Activated CD8-positive, alpha-beta memory T cell treated with anti-CD3 and anti-CD28 coated beads, Interleukin-2, amount 50 U/mL, for 4 hours (primary cell): ENCODE measurements at regions not wholly inside any gene's neighbourhood (a gene's known extent, or its start where the extent isn't known, plus 50 kb on each side); places are given as distances from the start of the nearest gene placed in this dataset.

ENCODE experiments used
- DNase-seq: peaks from one replicate; pipeline ENCODE4 v3.0.0-alpha.2; 2020

DNA sequence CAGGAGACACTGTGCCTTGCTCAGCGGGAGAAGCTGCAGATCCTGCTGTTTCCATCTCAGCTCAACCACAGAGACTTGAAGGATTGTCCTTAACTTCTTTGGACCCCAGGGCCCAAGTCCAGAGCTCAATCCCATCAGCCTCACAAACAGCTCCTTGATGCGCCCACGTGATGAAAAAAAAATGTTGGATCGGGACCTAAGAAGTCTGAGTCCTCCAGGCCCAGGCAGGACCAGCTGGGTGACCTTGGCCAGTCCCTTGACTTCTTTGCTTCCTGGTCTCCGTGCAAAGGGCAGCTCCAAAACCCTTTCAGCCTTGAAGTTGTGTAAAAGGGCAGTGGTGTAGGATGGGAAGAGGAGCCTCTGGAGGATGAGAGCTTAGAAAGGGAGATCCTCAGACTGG, 175.5 kb downstream of the ZFP36L2 start:
- no peak for DNase-seq

DNA sequence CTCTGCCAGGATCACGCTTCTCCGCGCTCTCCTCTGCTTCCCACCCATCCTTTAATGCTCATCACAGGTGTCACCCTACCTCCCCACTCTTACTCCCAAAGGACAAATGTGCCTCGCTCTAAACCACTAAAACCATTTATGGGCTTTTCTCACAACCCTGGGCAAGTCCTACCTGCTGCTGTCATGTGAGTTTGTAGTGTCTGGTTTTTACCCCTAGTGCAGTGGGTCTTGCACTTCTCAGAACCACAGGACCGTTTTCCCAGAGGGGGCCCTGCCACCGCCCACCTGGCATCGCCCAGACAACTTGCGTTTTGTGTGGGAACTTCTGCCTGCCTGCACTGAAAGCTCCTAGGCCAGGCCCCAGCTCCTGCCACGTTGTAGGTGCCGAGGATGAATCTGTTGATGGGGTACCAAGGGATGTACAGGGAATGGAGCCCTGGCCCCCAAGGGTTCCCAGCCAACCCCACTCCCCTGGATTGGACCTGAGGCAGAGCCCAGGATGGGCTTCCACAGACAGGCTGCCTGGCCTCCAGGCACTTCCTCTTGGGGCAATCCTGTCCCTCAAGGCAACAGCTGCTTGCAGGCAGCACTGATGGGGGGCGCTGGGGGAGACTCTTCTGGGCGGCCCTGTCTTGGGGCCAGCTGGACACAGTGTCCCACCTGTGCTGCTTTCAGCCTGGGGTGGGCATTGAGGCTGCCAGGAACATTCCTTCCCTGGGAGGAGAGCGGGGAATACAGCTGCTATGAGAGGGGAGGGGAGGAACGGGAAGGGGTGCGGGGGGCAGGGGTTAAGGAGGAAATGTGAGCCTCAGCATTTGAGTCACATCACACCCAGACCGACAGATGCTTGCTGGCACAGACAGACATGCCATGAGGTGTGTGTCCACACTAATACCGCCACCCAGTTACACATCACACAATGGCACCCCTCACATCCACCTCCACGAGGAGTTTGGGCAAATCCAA, 176.3 kb downstream of the ZFP36L2 start:
- no peak for DNase-seq

DNA sequence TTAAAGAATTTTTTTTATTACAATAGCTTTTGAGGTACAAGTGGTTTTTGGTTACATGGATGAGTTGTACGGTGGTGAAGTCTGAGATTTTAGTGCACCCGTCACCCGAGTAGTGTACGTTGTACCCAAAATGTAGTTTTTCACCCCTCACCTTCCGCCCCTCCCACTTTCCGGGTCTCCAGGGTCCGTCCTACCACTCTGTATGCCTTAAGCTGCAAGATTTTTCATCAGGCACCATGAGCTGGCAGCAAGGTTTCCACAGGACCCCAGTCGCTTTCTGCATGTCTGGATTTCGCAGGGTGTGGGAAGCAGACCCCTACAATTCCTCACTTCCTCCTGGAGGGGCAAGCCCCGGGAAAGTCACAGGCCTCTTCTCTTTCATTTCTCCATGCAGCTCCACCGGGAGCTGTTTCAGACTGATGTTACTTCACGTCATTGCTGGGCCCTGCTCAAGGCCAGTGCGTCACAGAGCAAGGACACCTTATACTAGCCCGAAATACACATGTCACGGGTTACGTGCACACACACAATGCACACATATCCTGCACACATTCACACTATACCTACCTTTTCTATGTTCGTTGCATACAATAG, 179.1 kb downstream of the ZFP36L2 start:
- no peak for DNase-seq

DNA sequence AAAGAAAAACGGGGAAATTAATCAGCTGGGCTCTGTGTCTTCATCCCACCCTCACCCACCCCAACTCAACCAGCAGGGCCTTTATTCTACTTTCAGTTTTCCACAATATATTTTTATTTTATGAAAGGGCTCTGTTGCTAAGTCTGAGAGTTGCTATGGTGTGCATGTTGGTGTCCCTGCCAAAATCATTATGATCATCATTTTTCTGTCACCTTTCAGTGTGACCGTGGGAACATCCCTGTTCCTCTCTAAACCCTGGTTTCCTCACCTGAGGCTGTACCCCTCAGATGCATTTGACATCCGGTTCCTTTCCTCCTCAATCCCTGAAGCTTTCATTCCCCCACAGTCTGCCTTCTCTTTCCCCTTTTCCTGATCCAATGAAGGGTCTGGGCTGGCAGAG, 180.5 kb downstream of the ZFP36L2 start:
- no peak for DNase-seq

DNA sequence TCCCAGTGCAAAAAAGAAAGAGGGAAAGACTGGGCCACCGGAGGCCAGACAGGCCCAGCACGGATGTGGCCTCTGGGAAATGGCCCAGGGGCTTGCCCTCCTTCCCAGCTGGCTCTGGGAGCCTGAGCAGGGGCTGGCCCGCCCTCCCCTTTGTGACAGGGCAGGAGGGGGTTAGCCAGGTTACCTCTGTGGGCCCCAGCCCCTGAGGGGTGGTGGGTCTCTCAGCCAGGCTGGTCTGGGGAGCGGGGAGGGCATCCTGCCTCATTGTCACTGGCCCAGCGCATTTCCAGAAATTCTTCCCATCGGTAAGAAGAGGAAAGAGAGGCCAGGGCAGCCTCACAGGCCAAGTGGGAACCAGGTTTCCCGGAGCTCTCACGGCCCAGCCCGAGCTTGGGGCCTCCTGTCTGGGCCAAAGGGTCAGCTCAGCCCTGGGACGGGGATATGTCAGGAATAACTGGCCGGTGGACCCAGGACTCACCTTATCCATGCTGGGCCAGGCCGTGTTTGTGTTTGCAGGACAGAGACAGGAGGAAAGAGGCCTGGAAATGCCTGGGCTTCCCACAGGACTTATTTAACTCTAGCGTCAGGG, 182.2 kb downstream of the ZFP36L2 start:
- DNase-seq: no peak

DNA sequence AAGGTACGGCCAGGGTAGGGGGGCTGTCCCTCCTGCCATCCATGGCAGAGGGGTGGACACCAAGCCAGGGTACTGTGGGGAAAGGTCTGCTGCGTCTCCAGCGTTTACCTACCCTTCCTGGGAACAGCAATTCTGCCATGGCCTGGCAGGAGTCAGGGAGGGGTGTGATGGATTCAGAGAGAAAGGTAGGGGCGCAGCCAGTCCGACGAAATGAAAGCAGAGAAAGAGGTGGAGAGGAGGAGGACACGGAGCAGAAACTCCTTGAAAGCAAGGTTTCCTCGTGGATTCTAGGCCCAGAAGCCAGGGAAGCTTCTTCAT, 182.9 kb downstream of the ZFP36L2 start:
- no peak for DNase-seq

DNA sequence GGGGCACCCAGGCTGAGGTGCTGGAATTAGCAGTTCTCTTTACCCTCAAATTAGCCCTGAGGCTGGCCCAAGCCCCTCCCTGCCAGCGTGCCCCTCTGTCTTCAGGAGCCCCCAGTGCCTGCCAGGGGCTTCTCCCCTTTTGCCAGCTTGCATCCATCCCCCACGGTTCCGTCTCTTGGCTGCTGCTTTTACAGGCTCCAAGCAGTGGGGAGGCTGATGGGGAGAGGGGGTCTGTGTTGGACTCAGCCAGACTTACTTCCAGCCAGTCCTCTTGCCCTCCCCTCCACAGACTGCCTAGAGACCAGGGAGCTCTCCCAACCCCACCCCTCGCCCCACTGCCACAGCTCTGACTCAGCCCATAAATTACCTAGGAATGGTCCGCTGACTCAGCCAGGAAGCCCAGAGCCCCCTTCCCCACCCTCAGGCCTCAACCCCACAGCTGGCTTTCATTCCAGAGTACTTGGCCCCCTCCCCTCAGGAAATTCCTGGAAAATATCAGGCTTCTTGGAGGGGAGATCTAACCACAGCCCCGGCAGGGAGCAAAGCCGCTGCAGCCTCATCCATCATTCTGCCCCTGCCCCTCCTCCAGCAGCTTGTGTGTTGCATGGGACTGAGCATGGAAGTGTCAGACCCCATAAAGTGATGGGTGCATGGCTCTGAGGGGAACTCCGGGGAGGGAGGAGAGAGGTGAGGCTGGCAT, 184.6 kb downstream of the ZFP36L2 start:
- no peak for DNase-seq

DNA sequence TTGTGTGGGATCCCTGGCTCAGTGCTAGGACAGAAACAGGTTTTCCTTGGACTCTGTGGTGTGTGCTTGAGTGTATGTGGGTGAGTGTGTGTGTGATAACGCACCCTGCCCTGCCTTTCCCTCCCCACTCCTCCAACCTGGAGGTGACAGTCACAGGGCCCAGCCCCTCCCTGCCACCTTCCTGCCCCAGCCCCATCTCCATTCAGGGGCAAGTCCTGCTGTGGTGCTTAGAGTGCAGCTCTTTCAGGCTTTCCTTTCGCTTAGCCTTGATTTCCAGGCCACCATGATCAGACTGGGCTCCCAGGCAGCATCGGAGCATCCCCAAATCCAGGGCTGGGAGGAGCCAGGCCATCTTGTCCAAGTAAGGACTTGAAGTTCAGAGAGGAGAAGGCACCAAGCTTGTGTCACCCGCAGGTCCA, 185.2 kb downstream of the ZFP36L2 start:
- no peak for DNase-seq

DNA sequence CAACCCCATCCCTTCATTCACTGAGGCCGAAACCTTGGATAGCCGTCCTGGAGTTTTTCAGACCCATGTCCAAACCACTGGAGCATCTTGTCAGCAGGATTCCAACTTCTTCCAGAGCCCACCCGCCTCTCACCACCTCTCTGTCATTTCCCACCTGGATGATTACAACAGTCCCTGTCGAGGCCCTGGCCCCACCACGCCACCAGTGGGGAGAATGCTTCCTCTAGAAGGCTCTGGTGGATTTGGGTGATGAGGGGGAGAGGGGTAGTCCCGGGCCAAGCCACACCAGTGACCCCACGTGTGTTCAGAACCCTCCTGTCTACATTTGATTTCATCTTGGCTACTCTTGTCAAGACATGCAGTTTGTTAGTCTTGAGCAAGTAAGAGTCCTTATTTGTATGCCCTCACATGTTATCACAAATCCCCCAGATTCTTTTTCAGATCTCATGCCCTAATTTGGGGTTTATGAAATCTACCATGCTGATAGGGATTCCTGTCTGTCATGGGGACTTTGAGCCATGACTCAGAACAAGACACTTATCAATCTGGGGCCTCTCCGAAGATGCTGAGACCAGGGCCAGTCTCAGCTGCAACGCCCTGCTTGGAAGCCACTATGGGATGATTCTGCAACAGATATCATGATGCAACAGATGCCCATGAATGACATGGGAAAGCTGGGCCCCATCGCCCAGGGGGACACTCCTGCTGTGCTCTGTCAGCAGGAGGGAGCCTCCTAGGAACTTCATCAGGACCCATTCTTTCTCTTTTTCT, 186.1 kb downstream of the ZFP36L2 start:
- DNase-seq: no peak

DNA sequence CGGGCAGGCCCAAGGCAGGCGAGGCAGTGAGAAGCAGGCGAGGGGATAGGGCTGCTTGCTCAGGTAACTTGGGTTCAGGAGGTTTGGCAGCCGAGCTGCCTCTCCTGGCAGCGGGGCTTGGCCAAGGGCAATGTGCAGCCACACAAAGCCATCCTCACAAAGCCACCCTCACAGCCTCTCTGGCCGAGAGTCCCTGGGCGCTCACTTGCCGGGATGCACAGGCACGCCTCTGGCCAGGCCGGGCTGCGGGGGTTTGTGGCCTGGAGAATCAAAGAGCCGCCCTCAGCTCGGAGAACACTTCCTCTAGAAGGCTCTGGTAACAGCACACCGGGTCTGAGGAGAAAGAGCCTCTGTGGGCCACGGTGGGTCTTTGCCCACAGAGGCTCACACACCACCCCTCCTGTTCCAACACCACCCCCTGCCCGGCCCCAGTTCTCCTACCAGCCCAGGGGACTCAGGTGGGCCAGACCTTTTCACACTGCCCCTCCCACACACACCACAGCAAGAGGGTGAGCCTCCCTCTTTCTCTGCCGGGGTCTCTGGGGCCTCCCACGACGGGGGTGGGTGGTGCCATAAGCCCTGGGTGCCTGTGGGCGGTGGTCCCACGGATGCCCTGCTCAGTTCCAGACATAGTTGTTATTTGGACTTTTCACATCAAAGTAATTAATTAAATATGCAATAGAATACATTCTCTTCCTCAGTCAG, 186.9 kb downstream of the ZFP36L2 start:
- DNase-seq: no peak

DNA sequence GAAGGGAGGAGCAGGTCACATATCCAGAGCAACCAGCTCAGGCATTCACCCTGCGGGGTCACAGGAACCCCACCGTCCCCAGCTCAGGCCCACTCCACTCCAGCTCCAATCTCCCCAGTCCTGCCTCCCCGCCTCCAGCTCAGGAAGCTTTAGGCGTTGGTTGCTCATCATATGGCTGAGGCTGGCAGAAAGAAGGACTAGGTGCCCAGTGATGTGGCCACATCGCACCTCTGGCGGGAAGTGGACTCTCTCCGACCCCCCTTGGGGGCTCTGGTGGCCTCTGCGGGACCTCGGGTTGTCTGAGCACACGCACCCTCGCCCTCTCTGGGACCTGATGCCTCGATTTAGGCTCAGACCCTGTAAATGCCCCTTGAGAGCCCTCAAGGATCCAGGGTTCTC, 187.7 kb downstream of the ZFP36L2 start:
- no peak for DNase-seq

DNA sequence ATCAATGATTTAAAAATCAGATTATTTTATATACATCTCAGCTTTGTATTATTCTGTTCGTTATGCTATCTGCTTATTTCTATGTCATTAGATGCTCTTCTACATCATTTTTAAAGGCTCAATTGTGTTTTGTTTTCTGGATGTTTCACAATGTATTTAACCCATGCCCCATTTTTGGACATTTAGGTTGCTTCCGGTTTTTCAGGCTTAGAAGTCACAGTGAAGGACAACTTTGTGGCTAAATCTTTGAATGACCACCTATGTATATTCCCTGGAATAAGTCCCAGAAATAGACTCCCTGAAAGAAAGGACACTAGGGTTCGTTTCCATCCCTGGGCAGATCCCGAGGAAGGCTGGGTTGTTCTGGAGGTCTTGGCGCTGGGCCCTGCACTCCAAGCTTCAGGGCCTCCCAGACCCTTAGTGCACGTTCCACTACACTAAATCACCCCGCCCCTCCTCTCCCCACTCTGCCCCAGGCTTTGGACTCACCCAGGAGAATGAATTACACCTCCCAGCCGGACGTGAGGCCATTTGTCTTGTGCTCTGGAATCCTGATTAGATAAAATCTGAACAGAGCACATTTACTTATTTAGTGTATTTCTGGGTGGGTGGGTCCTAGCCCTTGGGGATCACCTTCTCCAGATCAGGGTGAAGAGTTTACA, 188.2 kb downstream of the ZFP36L2 start:
- no peak for DNase-seq

DNA sequence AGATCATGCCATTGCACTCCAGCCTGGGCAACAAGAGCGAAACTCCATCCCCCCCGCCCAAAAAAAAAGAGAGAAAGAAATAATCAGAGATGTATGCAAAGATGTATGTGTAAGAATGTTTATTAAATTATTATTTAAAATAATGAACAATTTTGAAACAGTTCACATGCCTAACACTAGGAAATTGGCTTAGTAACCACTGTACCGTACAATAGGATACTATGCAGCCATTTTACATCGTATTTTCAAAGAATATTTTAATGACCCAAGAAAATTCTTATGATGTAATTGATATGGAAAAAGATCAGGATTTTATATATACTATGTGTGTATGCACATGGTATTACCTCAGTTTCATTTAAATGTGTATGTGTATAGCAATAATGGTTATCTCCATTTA, 190.5 kb downstream of the ZFP36L2 start:
- no peak for DNase-seq

DNA sequence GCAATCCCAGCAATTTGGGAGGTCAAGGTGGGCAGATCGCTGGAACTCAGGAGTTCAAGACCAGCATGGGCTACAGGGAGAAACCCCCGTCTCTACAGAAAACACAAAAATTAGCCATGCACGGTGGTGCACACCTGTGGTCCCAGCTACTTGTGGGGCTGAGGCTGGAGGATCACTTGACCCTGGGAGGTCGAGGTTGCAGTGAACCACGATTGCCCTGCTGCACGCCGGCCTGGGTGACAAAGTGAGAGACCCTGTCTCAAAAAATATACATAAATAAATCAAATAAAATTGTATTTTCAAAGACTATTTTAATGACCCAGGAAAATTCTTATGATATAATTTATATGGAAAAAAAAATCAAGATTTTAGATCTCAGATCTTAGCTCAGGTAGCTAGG, 191.5 kb downstream of the ZFP36L2 start:
- DNase-seq: no peak

DNA sequence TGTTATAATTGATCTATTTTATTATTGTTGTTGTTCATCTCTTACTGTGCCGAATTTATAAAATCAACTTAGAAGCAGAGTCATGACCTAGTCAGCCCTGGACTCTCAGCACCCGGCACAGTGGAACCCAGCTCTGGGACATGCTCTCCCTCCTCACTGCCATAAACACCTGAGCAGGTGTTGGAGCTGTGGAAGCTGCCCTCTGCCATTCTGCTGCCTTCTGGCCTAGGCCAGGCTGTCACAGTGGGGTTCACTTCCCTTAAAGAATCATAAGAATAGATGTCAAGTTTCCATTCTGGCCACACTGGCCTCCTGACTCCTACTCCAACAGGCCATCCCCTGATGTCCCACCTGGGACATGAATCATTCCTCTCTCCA, 192.2 kb downstream of the ZFP36L2 start:
- DNase-seq: no peak

DNA sequence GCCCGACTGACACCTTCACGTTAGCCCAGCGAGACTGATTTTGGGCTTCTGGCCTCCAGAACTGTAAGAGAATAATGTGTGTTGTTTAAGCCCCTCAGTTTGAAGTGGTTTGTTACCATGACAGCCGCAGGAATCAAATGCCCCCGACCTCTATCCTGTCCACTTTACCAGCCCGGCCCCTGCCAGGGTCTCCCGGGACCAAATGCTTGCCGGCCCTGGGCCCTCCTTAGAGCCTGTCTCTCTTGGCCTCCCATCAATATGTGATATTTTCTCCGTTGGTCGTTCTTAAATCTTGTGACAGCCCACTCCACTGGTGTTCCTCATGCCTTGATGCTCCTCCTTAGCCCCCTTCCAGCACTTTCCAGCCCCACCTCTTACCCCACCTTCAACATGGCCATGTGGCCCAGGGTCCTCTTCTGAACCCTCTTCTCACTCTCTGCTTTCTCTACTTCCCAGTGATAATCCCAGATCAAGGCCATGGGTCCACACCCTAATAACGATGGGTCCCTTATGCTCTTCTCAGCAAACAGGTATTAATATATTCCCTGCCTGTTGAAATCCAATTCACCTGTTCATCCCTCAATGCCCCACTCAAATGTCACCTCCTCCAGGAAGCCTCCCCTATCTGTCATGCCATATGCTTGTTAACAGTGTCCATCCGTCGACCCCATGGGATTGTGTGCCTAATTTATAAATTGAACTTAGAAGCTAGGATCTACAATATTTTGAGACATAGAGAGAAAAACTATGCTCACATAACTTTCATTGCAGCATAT, 192.8 kb downstream of the ZFP36L2 start:
- DNase-seq: no peak

DNA sequence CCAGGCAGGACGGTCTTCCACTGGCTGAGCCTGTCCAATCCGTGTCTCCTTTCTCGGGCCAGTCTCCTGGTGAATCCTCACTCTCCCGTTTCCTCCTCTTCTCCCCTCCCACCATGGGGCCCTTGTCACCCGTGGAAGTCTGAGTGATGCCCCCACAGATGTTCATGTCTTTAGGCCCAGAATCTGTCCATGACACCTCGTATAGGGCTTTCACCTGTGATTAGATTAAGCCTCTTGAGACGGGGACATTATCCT, 193.5 kb downstream of the ZFP36L2 start:
- no peak for DNase-seq

DNA sequence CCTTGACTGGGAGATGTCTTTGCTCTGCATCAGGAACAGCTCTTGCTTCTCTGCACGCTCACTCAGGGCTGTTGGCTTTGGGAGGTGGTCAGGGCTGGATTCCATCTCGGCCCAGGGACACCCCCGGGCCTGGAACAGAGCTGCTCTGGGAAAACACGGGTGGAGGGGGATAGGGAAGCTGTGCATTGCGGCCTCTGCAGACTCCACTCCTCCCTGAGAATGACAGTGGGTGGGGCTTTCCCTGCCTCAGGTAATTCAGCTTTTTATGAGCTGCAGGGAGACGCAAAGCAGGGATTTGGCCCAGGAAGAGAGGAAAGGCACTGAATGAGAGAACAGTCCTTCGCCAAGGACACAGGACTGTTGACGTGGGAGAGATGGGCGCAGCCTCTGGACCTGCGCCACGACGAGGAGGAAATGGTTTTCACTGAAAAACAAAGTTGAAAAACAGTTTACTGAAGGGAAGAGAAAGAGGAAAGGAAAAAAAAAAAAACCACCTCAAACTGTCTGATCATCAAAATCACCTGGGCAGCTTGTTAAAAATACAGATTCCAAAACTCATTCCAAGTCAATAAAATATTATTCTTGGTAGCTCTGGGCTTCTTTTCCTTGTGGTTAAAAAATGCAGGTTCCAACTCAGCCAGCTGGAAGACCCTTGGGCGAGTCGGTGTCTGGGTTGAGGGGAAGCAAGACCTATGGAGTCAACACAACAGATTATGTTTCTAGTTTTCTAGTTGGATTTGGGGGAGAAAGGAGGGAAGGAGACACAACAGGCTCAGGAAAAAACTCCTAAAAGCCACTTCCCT, 194.0 kb downstream of the ZFP36L2 start:
- no peak for DNase-seq

DNA sequence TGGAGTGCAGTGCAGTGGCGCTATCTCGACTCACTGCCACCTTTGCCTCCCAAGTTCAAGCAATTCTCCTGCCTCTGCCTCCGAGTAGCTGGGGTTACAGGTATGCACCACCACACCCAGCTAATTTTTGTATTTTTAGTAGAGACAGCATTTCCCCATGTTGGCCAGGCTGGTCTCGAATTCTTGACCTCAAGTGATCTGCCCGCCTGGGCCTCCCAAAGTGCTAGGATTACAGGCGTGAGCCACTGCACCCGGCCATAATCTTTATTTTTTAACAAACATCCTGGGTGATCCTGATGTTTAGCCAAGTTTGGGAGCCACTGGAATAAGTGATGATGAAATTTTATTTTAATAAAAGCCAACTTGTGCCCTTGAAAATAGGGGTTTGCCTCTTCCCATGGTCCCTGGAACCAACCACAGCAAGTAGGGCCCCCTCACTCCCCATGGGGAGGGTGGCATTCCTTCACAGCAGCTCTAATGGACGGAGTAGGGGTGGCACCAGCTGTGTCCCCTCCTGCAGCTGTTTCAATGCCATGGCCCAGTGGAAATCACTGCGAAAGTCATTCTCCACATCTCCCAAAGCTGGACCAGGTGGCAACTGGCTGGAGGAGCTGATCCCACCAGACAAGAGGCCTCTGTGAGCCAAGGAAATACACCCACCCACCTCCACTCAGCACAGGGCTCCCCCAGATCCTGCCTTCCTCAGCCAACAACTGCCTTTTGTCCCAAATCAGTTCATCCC, 194.8 kb downstream of the ZFP36L2 start:
- no peak for DNase-seq
